Astrocyte (in vitro differentiated cells and primary cell): ENCODE measurements at regions not wholly inside any gene's neighbourhood (a gene's known extent, or its start where the extent isn't known, plus 50 kb on each side); places are given as distances from the start of the nearest gene placed in this dataset.

Source experiments
- DNase-seq: peaks from one replicate; pipeline ENCODE4 v3.0.0-alpha.2; 2010; ENCODE audit warnings: low read depth
- FAIRE-seq: peaks from 2 replicates; lab custom pipeline; 2011; peaks lifted over from hg19 to GRCh38; lab: Jason Lieb, UNC
- H2AFZ ChIP-seq: 2 replicates; pipeline ENCODE4 v1.6.0; 2012; ENCODE audit warnings: low read depth, low read length, inconsistent platforms
- H3K27ac ChIP-seq: 2 replicates; pipeline ENCODE4 v1.5.1; 2011; ENCODE audit warnings: low read depth, low read length, inconsistent platforms
- H3K27me3 ChIP-seq: 2 replicates; pipeline ENCODE4 v1.6.0; 2011; ENCODE audit warnings: low read length, inconsistent platforms; ENCODE audit not compliant: insufficient read depth
- H3K36me3 ChIP-seq: 2 replicates; pipeline ENCODE4 v1.5.1; 2011; ENCODE audit warnings: low read length, inconsistent platforms; ENCODE audit not compliant: insufficient read depth
- H3K4me1 ChIP-seq: 2 replicates; pipeline ENCODE4 v1.5.1; 2011; ENCODE audit warnings: low read length, inconsistent platforms; ENCODE audit not compliant: insufficient read depth
- H3K4me2 ChIP-seq: 2 replicates; pipeline ENCODE4 v1.6.0; 2012; ENCODE audit warnings: low read length, inconsistent platforms
- H3K4me3 ChIP-seq: 2 replicates; pipeline ENCODE4 v1.5.1; 2011; ENCODE audit warnings: low read depth, mild to moderate bottlenecking, low read length, inconsistent platforms; ENCODE audit not compliant: insufficient read depth
- H3K79me2 ChIP-seq: 2 replicates; pipeline ENCODE4 v1.6.0; 2012; ENCODE audit warnings: mild to moderate bottlenecking, low read length, inconsistent platforms; ENCODE audit not compliant: insufficient read depth
- H3K9ac ChIP-seq: 2 replicates; pipeline ENCODE4 v1.6.0; 2012; ENCODE audit warnings: mild to moderate bottlenecking, low read length, inconsistent platforms
- H3K9me3 ChIP-seq: 2 replicates; pipeline ENCODE4 v1.5.1; 2012; ENCODE audit warnings: low read depth, mild to moderate bottlenecking, low read length, inconsistent platforms; ENCODE audit not compliant: insufficient read depth
- H4K20me1 ChIP-seq: 2 replicates; pipeline ENCODE4 v1.6.0; 2012; ENCODE audit warnings: low read length, inconsistent platforms; ENCODE audit not compliant: insufficient read depth
- H3K27ac Mint-ChIP-seq: one replicate; pipeline ENCODE4 v1.8.0; 2021; ENCODE audit warnings: mild to moderate bottlenecking, mixed read lengths; ENCODE audit not compliant: unreplicated experiment
- H3K27me3 Mint-ChIP-seq: one replicate; pipeline ENCODE4 v1.8.0; 2021; ENCODE audit warnings: low read depth, mixed read lengths; ENCODE audit not compliant: unreplicated experiment
- H3K36me3 Mint-ChIP-seq: one replicate; pipeline ENCODE4 v1.8.0; 2021; ENCODE audit warnings: low read depth, mixed read lengths; ENCODE audit not compliant: unreplicated experiment
- H3K4me1 Mint-ChIP-seq: one replicate; pipeline ENCODE4 v1.8.0; 2021; ENCODE audit warnings: low read depth, mixed read lengths; ENCODE audit not compliant: unreplicated experiment
- H3K4me3 Mint-ChIP-seq: one replicate; pipeline ENCODE4 v1.8.0; 2021; ENCODE audit warnings: mild to moderate bottlenecking, moderate library complexity, mixed read lengths; ENCODE audit not compliant: unreplicated experiment
- H3K9me3 Mint-ChIP-seq: one replicate; pipeline ENCODE4 v1.8.0; 2021; ENCODE audit warnings: mild to moderate bottlenecking, mixed read lengths; ENCODE audit not compliant: unreplicated experiment
- CTCF ChIP-seq: IDR thresholded peaks from 2 replicates; pipeline ENCODE4 v1.5.1; 2011; ENCODE audit warnings: low read depth, mild to moderate bottlenecking, inconsistent platforms, low read length, moderate library complexity; ENCODE audit not compliant: insufficient read depth
- EZH2 ChIP-seq: IDR thresholded peaks from 2 replicates; pipeline ENCODE4 v1.6.1; 2012; ENCODE audit warnings: mild to moderate bottlenecking, low read length, inconsistent platforms; ENCODE audit not compliant: insufficient read depth

GRCh38 chr2:235330775-235331451 lies 162.9 kb upstream of the AGAP1 start:
- no peak overlapping the region for H3K27ac Mint-ChIP-seq
- H3K27ac ChIP-seq, result no peak overlapping the region
- no peaks in the 10 kb centered on the region for H3K79me2 ChIP-seq
- H3K9me3 ChIP-seq, result no peaks in the 10 kb centered on the region
- FAIRE-seq (peak; percentile 5), DNase-seq (peak; percentile 96)
- no peak overlapping the region for H2AFZ ChIP-seq
- H3K9ac ChIP-seq, result no peak overlapping the region
- H3K4me2 ChIP-seq, result peak overlapping the region; percentile 58
- peaks cover 10% of the 10 kb centered on the region for H3K4me1 ChIP-seq
- H4K20me1 ChIP-seq, result no peaks in the 10 kb centered on the region
- peaks cover 13% of the 10 kb centered on the region for H3K27me3 Mint-ChIP-seq
- H3K27me3 ChIP-seq, result peaks cover 20% of the 10 kb centered on the region
- H3K4me3 ChIP-seq, result no peak overlapping the region
- no peaks in the 10 kb centered on the region for H3K36me3 Mint-ChIP-seq
- no peaks in the 10 kb centered on the region for H3K36me3 ChIP-seq
- H3K4me1 Mint-ChIP-seq, result peaks cover 10% of the 10 kb centered on the region
- no peak for TF ChIP-seq EZH2
- TF ChIP-seq CTCF, result no peak
- H3K4me3 Mint-ChIP-seq, result no peak overlapping the region
- peaks cover 6% of the 10 kb centered on the region for H3K9me3 Mint-ChIP-seq

DNA sequence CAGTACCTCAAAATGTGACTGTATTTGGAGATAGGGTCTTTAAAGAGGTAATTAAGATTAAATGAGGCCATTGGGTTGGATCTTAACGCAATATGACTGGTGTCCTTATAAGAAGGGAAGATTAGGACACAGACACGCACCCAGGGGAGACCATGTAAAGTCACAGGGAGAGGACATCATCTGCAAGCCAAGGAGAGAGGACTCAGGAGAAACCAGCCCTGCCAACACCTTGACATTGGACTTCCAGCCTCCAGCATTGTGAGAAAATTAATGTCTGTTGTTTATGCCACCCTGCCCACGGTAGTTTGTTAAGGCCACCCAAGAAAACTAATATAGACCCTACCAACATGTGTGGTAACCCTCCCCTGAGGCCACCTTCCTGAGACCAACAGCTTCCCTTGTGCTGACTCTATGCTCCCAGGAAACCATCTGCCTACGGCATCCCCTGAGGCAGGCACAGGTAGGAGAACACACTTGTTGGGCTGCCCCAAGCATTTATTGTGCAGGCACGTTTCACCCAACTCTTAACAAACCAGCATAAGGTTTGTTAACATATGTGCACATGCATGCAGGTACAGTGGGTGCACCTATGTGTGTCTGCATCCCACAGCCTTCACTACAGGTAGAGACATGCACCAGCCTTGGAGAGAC lies 161.5 kb upstream of the AGAP1 start:
- H2AFZ ChIP-seq, result no peak overlapping the region
- peaks cover 20% of the 10 kb centered on the region for H3K27me3 ChIP-seq
- H3K36me3 ChIP-seq, result no peaks in the 10 kb centered on the region
- Mint-ChIP-seq H3K9me3 (peaks cover 6% of the 10 kb centered on the region), H3K36me3 (no peaks in the 10 kb centered on the region), H3K4me3 (no peak overlapping the region), H3K27me3 (peaks cover 16% of the 10 kb centered on the region), H3K27ac (no peak overlapping the region), H3K4me1 (peaks cover 10% of the 10 kb centered on the region)
- H3K9ac ChIP-seq, result no peak overlapping the region
- peaks cover 10% of the 10 kb centered on the region for H3K4me1 ChIP-seq
- TF ChIP-seq CTCF, result no peak
- no peak for TF ChIP-seq EZH2
- H3K79me2 ChIP-seq, result no peaks in the 10 kb centered on the region
- no peak for FAIRE-seq
- H4K20me1 ChIP-seq, result no peaks in the 10 kb centered on the region
- no peak overlapping the region for H3K4me2 ChIP-seq
- H3K9me3 ChIP-seq, result no peaks in the 10 kb centered on the region
- no peak overlapping the region for H3K27ac ChIP-seq
- no peak overlapping the region for H3K4me3 ChIP-seq
- no peak for DNase-seq

GRCh38 chr2:235333076-235333475 lies 160.8 kb upstream of the AGAP1 start:
- no peak for DNase-seq
- Histone ChIP-seq H3K36me3 (no peaks in the 10 kb centered on the region), H3K27ac (no peak overlapping the region), H3K4me1 (peaks cover 7% of the 10 kb centered on the region), H3K4me3 (no peak overlapping the region), H3K27me3 (peaks cover 24% of the 10 kb centered on the region), H4K20me1 (no peaks in the 10 kb centered on the region), H2AFZ (no peak overlapping the region), H3K9ac (no peak overlapping the region), H3K4me2 (no peak overlapping the region), H3K79me2 (no peaks in the 10 kb centered on the region), H3K9me3 (peaks cover 5% of the 10 kb centered on the region)
- Mint-ChIP-seq H3K9me3 (peaks cover 9% of the 10 kb centered on the region), H3K27ac (peak overlapping the region; percentile 35), H3K4me3 (no peak overlapping the region), H3K4me1 (peaks cover 3% of the 10 kb centered on the region), H3K36me3 (no peaks in the 10 kb centered on the region), H3K27me3 (peaks cover 17% of the 10 kb centered on the region)
- no peak for TF ChIP-seq EZH2
- TF ChIP-seq CTCF, result no peak
- FAIRE-seq, result no peak
